K562 (cell line): ENCODE measurements at regions not wholly inside any gene's neighbourhood (a gene's known extent, or its start where the extent isn't known, plus 50 kb on each side); places are given as distances from the start of the nearest gene placed in this dataset.

Experiments used
- ATAC-seq: fragments of 200-7000 bp; cut with Tn5 transposase; 3 replicates; pipeline ENCODE4 v1.9.1; 2020; ENCODE audit warnings: moderate library complexity
- BruUV-seq: library from RNA; stranded (reverse); fragments of 400-500 nt; replicated peaks from 2 replicates; lab custom pipeline; 2021; lab: Mats Ljungman, UMichigan
- CTCF ChIA-PET: fragments of 300-600 bp; formaldehyde crosslinking; extraction: SDS; loops from one replicate; lab custom pipeline; 2021; ENCODE audit warnings: low intra/inter-chr PET ratio; lab: Yijun Ruan, JAX
- POLR2A ChIA-PET: fragments of 300-600, 350-650 bp; sonication (Branson Sonifier 250); formaldehyde crosslinking; extraction: SDS; loops from one replicate; lab custom pipeline; 2021; ENCODE audit warnings: antibody characterized with exemption, inconsistent platforms; lab: Yijun Ruan, JAX
- DNase-seq, 4 experiments: peaks; one replicate each; pipeline versions ENCODE4 v3.0.0 to v3.0.0-alpha.2; 2011 to 2018; ENCODE audit warnings: low spot score in 3 of 4, mixed read lengths in 3 of 4; ENCODE audit errors: extremely low read depth in 1 of 4
- FAIRE-seq: peaks from 2 replicates; lab custom pipeline; 2011; peaks lifted over from hg19 to GRCh38; lab: Jason Lieb, UNC
- H2AFZ ChIP-seq: 2 replicates; pipeline ENCODE4 v1.6.0; 2011; ENCODE audit warnings: low read depth, low read length, control low read depth, inconsistent platforms
- H3K27ac ChIP-seq: fragments of 200-600 bp; 3 replicates; pipeline ENCODE4 v1.8.0; 2011; ENCODE audit warnings: low read depth, mild to moderate bottlenecking, control low read depth, inconsistent platforms, low read length, moderate library complexity, mixed read lengths; ENCODE audit errors: extremely low read depth
- H3K27me3 ChIP-seq, 2 experiments: fragments of 300-600 bp in 1 of 2; 2 replicates in 1 of 2; 3 replicates in 1 of 2; pipeline versions ENCODE4 v1.6.0 to v1.8.0; 2011; ENCODE audit warnings: inconsistent platforms in 2 of 2, low read length in 2 of 2, mild to moderate bottlenecking in 1 of 2, mixed read lengths in 1 of 2, moderate library complexity in 1 of 2; ENCODE audit not compliant: control insufficient read depth in 2 of 2, insufficient read depth in 2 of 2
- H3K36me3 ChIP-seq: fragments of 300-600 bp; 3 replicates; pipeline ENCODE4 v1.8.0; 2011; ENCODE audit warnings: mild to moderate bottlenecking, low read length, inconsistent platforms; ENCODE audit not compliant: control insufficient read depth, insufficient read depth
- H3K4me1 ChIP-seq, 2 experiments: fragments of 200-600 bp in 1 of 2; replicated peaks in 1 of 2; 2 replicates in 1 of 2; 3 replicates in 1 of 2; pipeline versions ENCODE4 v1.5.1 to v1.8.0; 2011; ENCODE audit warnings: inconsistent platforms in 2 of 2, low read length in 2 of 2, mild to moderate bottlenecking in 1 of 2, mixed read lengths in 1 of 2, moderate library complexity in 1 of 2; ENCODE audit not compliant: control insufficient read depth in 2 of 2, insufficient read depth in 2 of 2
- H3K4me2 ChIP-seq: 2 replicates; pipeline ENCODE4 v1.6.1; 2011; ENCODE audit warnings: low read length, control low read depth, inconsistent platforms, mixed read lengths; ENCODE audit not compliant: insufficient read depth
- H3K4me3 ChIP-seq: fragments of 200-600 bp; sonication (generic), shearing (Covaris generic); 2 replicates; pipeline ENCODE4 v1.5.1; 2016; ENCODE audit warnings: control low read depth, inconsistent platforms
- H3K79me2 ChIP-seq: fragments of 200-600 bp; 3 replicates; pipeline ENCODE4 v1.8.0; 2011; ENCODE audit warnings: low read length, inconsistent platforms; ENCODE audit not compliant: control insufficient read depth, insufficient read depth
- H3K9ac ChIP-seq, 2 experiments: 2 replicates each; pipeline versions ENCODE4 v1.6.0 to v1.6.1; 2011; ENCODE audit warnings: low read depth in 2 of 2, low read length in 2 of 2, control low read depth in 1 of 2, inconsistent platforms in 1 of 2, mild to moderate bottlenecking in 1 of 2, mixed read lengths in 1 of 2; ENCODE audit not compliant: insufficient read depth in 1 of 2
- H3K9me1 ChIP-seq: one replicate; pipeline ENCODE4 v1.6.0; 2011; ENCODE audit warnings: inconsistent platforms, mild to moderate bottlenecking, low read length, moderate library complexity; ENCODE audit not compliant: control insufficient read depth, insufficient read depth
- H3K9me3 ChIP-seq: replicated peaks from 2 replicates; pipeline ENCODE4 v1.5.1; 2011; ENCODE audit warnings: low read depth, low read length, inconsistent platforms; ENCODE audit not compliant: control insufficient read depth, insufficient read depth
- H4K20me1 ChIP-seq: replicated peaks from 2 replicates; pipeline ENCODE4 v1.6.1; 2011; ENCODE audit warnings: low read length, inconsistent platforms, mixed read lengths; ENCODE audit not compliant: control insufficient read depth, insufficient read depth
- BHLHE40 ChIP-seq: IDR thresholded peaks from 2 replicates; pipeline ENCODE4 v1.6.1; 2011; ENCODE audit warnings: low read length, improper control_type of control experiment
- CEBPG ChIP-seq, 3 experiments: fragments of 200-800 bp in 1 of 3; sonication (Bioruptor generic) in 1 of 3; sonication (generic) in 1 of 3; formaldehyde crosslinking in 1 of 3; IDR thresholded peaks in 2 of 3; conservative IDR thresholded peaks in 1 of 3; 2 replicates each; pipeline versions ENCODE4 v1.6.1 to v1.8.0; 2016 to 2022; ENCODE audit warnings: missing compliant biosample characterization in 2 of 3, missing genetic modification characterization in 2 of 3, mild to moderate bottlenecking in 1 of 3, missing genetic modification reagents in 1 of 3
- DPF2 ChIP-seq: fragments of 450-650 bp; IDR thresholded peaks from 2 replicates; pipeline ENCODE4 v1.6.1; 2016
- HDAC1 ChIP-seq, 2 experiments: fragments of 450-650 bp; IDR thresholded peaks; 2 replicates each; pipeline ENCODE4 v1.6.1; 2016 to 2017; ENCODE audit warnings: inconsistent platforms in 1 of 2, mild to moderate bottlenecking in 1 of 2, moderate library complexity in 1 of 2
- KDM4B ChIP-seq, 2 experiments: fragments of 450-650 bp in 1 of 2; sonication (generic) in 1 of 2; IDR thresholded peaks; 2 replicates each; pipeline ENCODE4 v1.6.1; 2016 to 2017; ENCODE audit warnings: borderline replicate concordance in 2 of 2, antibody characterized with exemption in 1 of 2, low read depth in 1 of 2, mild to moderate bottlenecking in 1 of 2
- RBFOX2 ChIP-seq: fragments of 200-400 bp; formaldehyde crosslinking; IDR thresholded peaks from 2 replicates; pipeline ENCODE4 v1.6.1; 2017; ENCODE audit warnings: low read depth, mild to moderate bottlenecking, low read length, moderate library complexity
- RBM22 ChIP-seq: fragments of 200-400 bp; formaldehyde crosslinking; IDR thresholded peaks from 2 replicates; pipeline ENCODE4 v1.6.1; 2018; ENCODE audit warnings: low read length, low read depth; ENCODE audit not compliant: poor library complexity, severe bottlenecking
- SNAPC5 ChIP-seq: fragments of 250-450 bp; sonication (Bioruptor Pico); IDR thresholded peaks from 2 replicates; pipeline ENCODE4 v1.8.0; 2021; ENCODE audit warnings: moderate library complexity, mild to moderate bottlenecking, inconsistent platforms
- SOX6 ChIP-seq: fragments of 450-650 bp; IDR thresholded peaks from 2 replicates; pipeline ENCODE4 v1.6.1; 2014; ENCODE audit warnings: mild to moderate bottlenecking
- ZNF584 ChIP-seq: fragments of 200-800 bp; sonication (Bioruptor generic); IDR thresholded peaks from 2 replicates; pipeline ENCODE4 v1.6.1; 2016; ENCODE audit warnings: low read depth, mild to moderate bottlenecking, missing genetic modification characterization, missing compliant biosample characterization
- ZNF778 ChIP-seq: fragments of 450-650 bp; formaldehyde crosslinking; IDR thresholded peaks from 2 replicates; pipeline ENCODE4 v1.4.0; 2020; ENCODE audit warnings: mild to moderate bottlenecking, moderate library complexity
- ZNF780A ChIP-seq: fragments of 250-450 bp; sonication (Bioruptor Pico); IDR thresholded peaks from 2 replicates; pipeline ENCODE4 v1.5.0; 2021; ENCODE audit warnings: mild to moderate bottlenecking
- WGBS: fragments of 100-300 bp; shearing (Covaris generic); methylation state at CpG from one replicate; pipeline ENCODE4 v1.1.6; 2016; ENCODE audit warnings: low coverage, mixed read lengths; ENCODE audit not compliant: insufficient coverage; ENCODE audit errors: missing lambda C conversion rate; 5-methylcytosine and 5-hydroxymethylcytosine counted together
- in situ Hi-C: fragments of 300-500 bp; cut with MboI; formaldehyde crosslinking; loops from 4 replicates; pipeline ENCODE4 v1.15.0; 2018; ENCODE audit warnings: inconsistent platforms, mixed read lengths
- intact Hi-C: fragments of 100-400 bp; cut with micrococcal nuclease; formaldehyde crosslinking; loops from 2 replicates; pipeline ENCODE4 v1.14.2; 2022
- TF ChIP-seq, protein P1 (sequence below), 2 experiments: fragments of 450-650 bp; IDR thresholded peaks; 2 replicates each; pipeline ENCODE4 v1.6.1; 2016; ENCODE audit warnings: mild to moderate bottlenecking in 2 of 2, borderline replicate concordance in 1 of 2, low read depth in 1 of 2, moderate library complexity in 1 of 2
- TF ChIP-seq, protein P2 (sequence below): sonication (generic); formaldehyde crosslinking; IDR thresholded peaks from 2 replicates; pipeline ENCODE4 v1.8.0; 2023; ENCODE audit warnings: mild to moderate bottlenecking, missing genetic modification reagents

GRCh38 chr17:33987162-33987561 is 267.9 kb upstream of the CCL2 start:
- Histone ChIP-seq H3K9me3 (no peaks in the 10 kb centered on the region), H3K27ac (no peak overlapping the region), H3K4me2 (no peak overlapping the region), H3K79me2 (no peaks in the 10 kb centered on the region), H3K4me3 (no peak overlapping the region), H3K9ac (no peak overlapping the region), H2AFZ (no peak overlapping the region), H3K27me3 (peaks cover 0 to 4% of the 10 kb centered on the region in 2 experiments; a peak in 1 of 5 replicates), H4K20me1 (no peaks in the 10 kb centered on the region), H3K9me1 (no peaks in the 10 kb centered on the region), H3K36me3 (no peaks in the 10 kb centered on the region), H3K4me1 (peaks cover 0 to 6% of the 10 kb centered on the region in 2 experiments; a peak in 1 of 5 replicates)
- WGBS = 6% methylated on average over 2 of the region's 2 CpGs
- ATAC-seq (no peak), FAIRE-seq (no peak), DNase-seq (no peak)
- in situ Hi-C loops = no loop called here
- ChIA-PET POLR2A (interaction anchor here (0.6 kb wide), 1 partner anchor 239 kb away, joined by 4 read pairs; no protein-coding TSS in a partner anchor), CTCF (no interaction called here)
- intact Hi-C loops = no loop called here
- no TSS peak for BruUV-seq
- TF ChIP-seq ZNF780A (CRISPR knock-in tag) (no peak), ZNF584 (CRISPR knock-in tag) (no peak), BHLHE40 (no peak), RBFOX2 (no peak), SOX6 (no peak), ZNF778 (CRISPR knock-in tag) (no peak), HDAC1 (IDR thresholded peaks at IDR 0.05) (no peak), KDM4B (IDR thresholded peaks at IDR 0.05; ENCODE audit: borderline replicate concordance in 2 of 2, low read depth in 1 of 2) (no peak), CEBPG (CRISPR knock-in tag; IDR thresholded peaks at IDR 0.05) (no peak), CEBPG (tag; conservative IDR thresholded peaks at IDR 0.05 in 1 of 2, IDR thresholded peaks at IDR 0.05 in 1 of 2) (no peak), SNAPC5 (CRISPR knock-in tag) (no peak), DPF2 (no peak), RBM22 (no peak)
- TF ChIP-seq, protein P1, sequence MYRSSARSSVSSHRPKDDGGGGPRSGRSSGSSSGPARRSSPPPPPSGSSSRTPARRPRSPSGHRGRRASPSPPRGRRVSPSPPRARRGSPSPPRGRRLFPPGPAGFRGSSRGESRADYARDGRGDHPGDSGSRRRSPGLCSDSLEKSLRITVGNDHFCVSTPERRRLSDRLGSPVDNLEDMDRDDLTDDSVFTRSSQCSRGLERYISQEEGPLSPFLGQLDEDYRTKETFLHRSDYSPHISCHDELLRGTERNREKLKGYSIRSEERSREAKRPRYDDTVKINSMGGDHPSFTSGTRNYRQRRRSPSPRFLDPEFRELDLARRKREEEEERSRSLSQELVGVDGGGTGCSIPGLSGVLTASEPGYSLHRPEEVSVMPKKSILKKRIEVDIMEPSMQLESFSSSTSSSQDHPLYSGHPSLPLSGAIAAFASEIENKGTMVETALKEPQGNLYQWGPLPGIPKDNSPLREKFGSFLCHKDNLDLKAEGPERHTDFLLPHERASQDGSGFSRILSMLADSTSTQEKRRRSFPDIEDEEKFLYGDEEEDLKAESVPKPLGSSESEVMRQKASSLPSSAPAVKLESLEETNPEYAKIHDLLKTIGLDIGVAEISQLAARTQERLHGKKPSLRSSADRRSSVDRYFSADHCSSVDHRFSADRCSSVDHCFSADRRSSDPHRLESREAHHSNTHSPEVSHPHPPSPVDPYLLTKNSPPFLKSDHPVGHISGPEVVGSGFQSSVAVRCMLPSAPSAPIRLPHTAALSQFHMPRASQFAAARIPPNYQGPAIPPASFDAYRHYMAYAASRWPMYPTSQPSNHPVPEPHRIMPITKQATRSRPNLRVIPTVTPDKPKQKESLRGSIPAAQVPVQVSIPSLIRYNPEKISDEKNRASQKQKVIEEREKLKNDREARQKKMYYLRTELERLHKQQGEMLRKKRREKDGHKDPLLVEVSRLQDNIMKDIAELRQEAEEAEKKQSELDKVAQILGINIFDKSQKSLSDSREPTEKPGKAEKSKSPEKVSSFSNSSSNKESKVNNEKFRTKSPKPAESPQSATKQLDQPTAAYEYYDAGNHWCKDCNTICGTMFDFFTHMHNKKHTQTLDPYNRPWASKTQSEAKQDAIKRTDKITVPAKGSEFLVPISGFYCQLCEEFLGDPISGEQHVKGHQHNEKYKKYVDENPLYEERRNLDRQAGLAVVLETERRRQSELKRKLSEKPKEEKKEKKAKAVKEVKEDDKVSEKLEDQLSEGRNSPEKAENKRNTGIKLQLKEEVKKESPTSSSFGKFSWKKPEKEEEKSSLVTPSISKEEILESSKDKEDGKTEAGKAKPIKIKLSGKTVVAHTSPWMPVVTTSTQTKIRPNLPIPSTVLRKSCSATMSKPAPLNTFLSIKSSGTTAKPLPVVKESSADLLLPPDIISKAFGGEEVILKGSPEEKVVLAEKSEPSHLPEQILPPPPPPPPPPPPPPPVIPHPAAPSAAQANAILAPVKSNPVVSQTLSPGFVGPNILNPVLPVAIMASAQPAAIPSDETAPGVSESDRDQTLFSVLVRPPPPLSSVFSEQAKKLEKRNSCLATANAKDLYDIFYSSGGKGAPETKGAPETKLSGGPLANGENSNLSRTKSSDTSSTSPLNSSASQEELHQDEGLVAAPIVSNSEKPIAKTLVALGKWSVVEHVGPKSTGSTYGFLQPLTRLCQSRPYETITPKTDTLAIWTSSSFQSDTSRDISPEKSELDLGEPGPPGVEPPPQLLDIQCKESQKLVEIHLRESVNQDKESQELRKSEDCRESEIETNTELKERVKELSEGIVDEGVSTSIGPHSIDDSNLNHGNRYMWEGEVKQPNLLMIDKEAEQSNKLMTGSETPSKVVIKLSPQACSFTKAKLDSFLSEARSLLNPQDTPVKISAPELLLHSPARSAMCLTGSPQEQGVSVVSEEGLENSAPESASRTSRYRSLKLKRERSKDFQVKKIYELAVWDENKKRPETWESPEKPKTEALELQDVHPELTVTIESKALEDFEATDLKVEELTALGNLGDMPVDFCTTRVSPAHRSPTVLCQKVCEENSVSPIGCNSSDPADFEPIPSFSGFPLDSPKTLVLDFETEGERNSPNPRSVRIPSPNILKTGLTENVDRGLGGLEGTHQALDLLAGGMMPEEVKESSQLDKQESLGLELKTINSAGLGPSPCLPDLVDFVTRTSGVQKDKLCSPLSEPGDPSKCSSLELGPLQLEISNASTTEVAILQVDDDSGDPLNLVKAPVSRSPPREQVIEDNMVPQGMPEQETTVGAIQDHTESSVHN (IDR thresholded peaks at IDR 0.05; ENCODE audit: borderline replicate concordance in 1 of 2, low read depth in 1 of 2) = no peak
- TF ChIP-seq, protein P2, sequence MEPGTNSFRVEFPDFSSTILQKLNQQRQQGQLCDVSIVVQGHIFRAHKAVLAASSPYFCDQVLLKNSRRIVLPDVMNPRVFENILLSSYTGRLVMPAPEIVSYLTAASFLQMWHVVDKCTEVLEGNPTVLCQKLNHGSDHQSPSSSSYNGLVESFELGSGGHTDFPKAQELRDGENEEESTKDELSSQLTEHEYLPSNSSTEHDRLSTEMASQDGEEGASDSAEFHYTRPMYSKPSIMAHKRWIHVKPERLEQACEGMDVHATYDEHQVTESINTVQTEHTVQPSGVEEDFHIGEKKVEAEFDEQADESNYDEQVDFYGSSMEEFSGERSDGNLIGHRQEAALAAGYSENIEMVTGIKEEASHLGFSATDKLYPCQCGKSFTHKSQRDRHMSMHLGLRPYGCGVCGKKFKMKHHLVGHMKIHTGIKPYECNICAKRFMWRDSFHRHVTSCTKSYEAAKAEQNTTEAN (CRISPR knock-in tag) = no peak
